Choroid plexus epithelial cell (primary cell): ENCODE measurements at regions not wholly inside any gene's neighbourhood (a gene's known extent, or its start where the extent isn't known, plus 50 kb on each side); places are given as distances from the start of the nearest gene placed in this dataset.

Experiments used
- DNase-seq: peaks from one replicate; pipeline ENCODE4 v3.0.0-alpha.2; 2010; ENCODE audit warnings: low read depth
- H3K4me3 ChIP-seq: 2 replicates; pipeline ENCODE4 v1.5.1; 2011; ENCODE audit warnings: low read depth, mild to moderate bottlenecking, control low read depth, low read length, moderate library complexity
- CTCF ChIP-seq: conservative IDR thresholded peaks from 2 replicates; pipeline ENCODE4 v1.5.1; 2011; ENCODE audit warnings: low read depth, mild to moderate bottlenecking, control low read depth, inconsistent platforms, low read length, moderate library complexity

- no peak for TF ChIP-seq CTCF
- H3K4me3 ChIP-seq, result no peak overlapping the region
- DNase-seq, result no peak
Measured at GRCh38 chr1:162924179-162924578, 63.2 kb upstream of the CCDC190 start.

GRCh38 chr1:162922201-162922600, 61.2 kb upstream of the CCDC190 start:
- TF ChIP-seq CTCF, result no peak

GRCh38 chr1:162921311-162921710, 60.3 kb upstream of the CCDC190 start:
- TF ChIP-seq CTCF, result no peak
- H3K4me3 ChIP-seq, result no peak overlapping the region
- no peak for DNase-seq

More at GRCh38 chr1:162922201-162922600, 61.2 kb upstream of the CCDC190 start:
- DNase-seq, result no peak
- no peak overlapping the region for H3K4me3 ChIP-seq

GRCh38 chr1:162919034-162919433, 58.1 kb upstream of the CCDC190 start:
- DNase-seq, result no peak
- no peak for TF ChIP-seq CTCF
- no peak overlapping the region for H3K4me3 ChIP-seq

- no peak for TF ChIP-seq CTCF
- DNase-seq, result no peak
Measured at GRCh38 chr1:162918151-162918754, 57.3 kb upstream of the CCDC190 start.

GRCh38 chr1:162916821-162917613, 56.0 kb upstream of the CCDC190 start:
- no peak for TF ChIP-seq CTCF
- no peak for DNase-seq
- no peak overlapping the region for H3K4me3 ChIP-seq

More at GRCh38 chr1:162918151-162918754, 57.3 kb upstream of the CCDC190 start:
- H3K4me3 ChIP-seq, result no peak overlapping the region
